ENCODE measurements at regions not wholly inside any gene's neighbourhood (a gene's known extent, or its start where the extent isn't known, plus 50 kb on each side); places are given as distances from the start of the nearest gene placed in this dataset.

DNA sequence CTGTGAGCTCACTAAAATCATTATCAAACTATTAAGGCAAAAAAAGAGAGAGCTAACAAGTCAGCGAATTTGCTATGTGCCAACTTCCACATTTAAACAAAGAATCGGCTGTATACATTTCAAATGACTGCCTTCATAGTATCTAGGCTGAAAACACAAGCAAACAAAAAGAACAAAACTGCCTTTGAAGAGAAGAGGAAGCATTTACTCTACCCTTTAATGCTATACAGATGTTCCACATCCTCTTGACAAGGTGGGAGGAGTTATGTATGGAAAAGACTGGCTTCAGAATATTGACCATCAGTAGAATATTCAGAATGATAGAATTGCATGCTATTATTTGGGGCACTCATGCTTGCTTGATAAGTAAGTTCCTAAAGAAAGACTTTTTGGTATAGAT is 741.7 kb downstream of the PLCL1 start:
- DNase-seq (ENCODE audit: extremely low spot score, unreplicated experiment) = no peak
- Mint-ChIP-seq H3K4me1 (ENCODE audit: unreplicated experiment) (no peaks in the 10 kb centered on the region), H3K27me3 (ENCODE audit: unreplicated experiment) (peaks cover 2% of the 10 kb centered on the region), H3K9me3 (ENCODE audit: unreplicated experiment) (no peaks in the 10 kb centered on the region), H3K4me3 (ENCODE audit: unreplicated experiment) (no peak overlapping the region), H3K36me3 (ENCODE audit: unreplicated experiment) (no peaks in the 10 kb centered on the region), H3K27ac (ENCODE audit: unreplicated experiment) (no peak overlapping the region)
- TF ChIP-seq, protein P1, sequence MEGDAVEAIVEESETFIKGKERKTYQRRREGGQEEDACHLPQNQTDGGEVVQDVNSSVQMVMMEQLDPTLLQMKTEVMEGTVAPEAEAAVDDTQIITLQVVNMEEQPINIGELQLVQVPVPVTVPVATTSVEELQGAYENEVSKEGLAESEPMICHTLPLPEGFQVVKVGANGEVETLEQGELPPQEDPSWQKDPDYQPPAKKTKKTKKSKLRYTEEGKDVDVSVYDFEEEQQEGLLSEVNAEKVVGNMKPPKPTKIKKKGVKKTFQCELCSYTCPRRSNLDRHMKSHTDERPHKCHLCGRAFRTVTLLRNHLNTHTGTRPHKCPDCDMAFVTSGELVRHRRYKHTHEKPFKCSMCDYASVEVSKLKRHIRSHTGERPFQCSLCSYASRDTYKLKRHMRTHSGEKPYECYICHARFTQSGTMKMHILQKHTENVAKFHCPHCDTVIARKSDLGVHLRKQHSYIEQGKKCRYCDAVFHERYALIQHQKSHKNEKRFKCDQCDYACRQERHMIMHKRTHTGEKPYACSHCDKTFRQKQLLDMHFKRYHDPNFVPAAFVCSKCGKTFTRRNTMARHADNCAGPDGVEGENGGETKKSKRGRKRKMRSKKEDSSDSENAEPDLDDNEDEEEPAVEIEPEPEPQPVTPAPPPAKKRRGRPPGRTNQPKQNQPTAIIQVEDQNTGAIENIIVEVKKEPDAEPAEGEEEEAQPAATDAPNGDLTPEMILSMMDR (IDR thresholded peaks at IDR 0.05) = no peak

DNA sequence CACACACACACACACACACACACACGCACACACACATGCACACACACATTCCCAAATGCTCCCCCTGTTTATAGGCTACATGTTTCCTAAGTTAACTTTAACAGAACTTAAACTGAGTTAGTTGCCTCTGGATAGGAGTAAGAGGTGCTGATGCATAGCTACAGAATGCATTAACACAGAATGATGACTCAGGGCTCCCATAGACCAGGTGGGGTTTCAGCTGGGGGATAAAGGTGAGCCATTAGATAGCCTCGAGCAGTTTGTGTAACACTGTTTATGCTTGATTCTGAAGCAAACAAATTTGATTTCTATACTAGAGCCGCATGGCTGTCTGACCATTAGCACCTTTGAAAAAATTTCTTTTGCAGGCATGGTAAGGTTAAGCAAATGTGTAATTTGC is 741.0 kb downstream of the PLCL1 start:
- Mint-ChIP-seq H3K4me1 (ENCODE audit: unreplicated experiment) (no peaks in the 10 kb centered on the region), H3K27me3 (ENCODE audit: unreplicated experiment) (peaks cover 2% of the 10 kb centered on the region), H3K27ac (ENCODE audit: unreplicated experiment) (no peak overlapping the region), H3K36me3 (ENCODE audit: unreplicated experiment) (no peaks in the 10 kb centered on the region), H3K4me3 (ENCODE audit: unreplicated experiment) (no peak overlapping the region), H3K9me3 (ENCODE audit: unreplicated experiment) (no peaks in the 10 kb centered on the region)
- TF ChIP-seq, protein P1 (IDR thresholded peaks at IDR 0.05) = no peak
- DNase-seq (ENCODE audit: extremely low spot score, unreplicated experiment) = no peak

DNA sequence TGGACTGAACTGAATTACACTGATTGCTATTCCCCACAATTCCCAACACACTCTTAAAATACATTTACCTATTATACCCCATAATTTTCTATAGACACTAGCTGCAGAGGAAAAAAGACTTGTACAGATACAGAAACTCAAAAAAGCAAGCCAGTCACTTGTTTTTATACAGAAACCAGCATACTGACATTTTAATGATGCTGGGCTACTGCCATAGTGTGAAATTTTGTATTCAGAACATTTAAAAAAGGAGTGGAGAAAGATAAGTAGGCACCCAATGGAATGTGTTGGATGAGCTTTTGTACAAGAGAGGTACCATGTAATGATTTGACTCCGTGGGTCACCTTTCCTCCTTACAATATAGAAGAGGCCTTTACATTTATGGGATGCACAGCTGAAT is 740.1 kb downstream of the PLCL1 start:
- Mint-ChIP-seq H3K4me3 (ENCODE audit: unreplicated experiment) (no peak overlapping the region), H3K27me3 (ENCODE audit: unreplicated experiment) (peaks cover 2% of the 10 kb centered on the region), H3K36me3 (ENCODE audit: unreplicated experiment) (no peaks in the 10 kb centered on the region), H3K4me1 (ENCODE audit: unreplicated experiment) (no peaks in the 10 kb centered on the region), H3K27ac (ENCODE audit: unreplicated experiment) (no peak overlapping the region), H3K9me3 (ENCODE audit: unreplicated experiment) (no peaks in the 10 kb centered on the region)
- TF ChIP-seq, protein P1 (IDR thresholded peaks at IDR 0.05) = no peak
- DNase-seq (ENCODE audit: extremely low spot score, unreplicated experiment) = no peak

DNA sequence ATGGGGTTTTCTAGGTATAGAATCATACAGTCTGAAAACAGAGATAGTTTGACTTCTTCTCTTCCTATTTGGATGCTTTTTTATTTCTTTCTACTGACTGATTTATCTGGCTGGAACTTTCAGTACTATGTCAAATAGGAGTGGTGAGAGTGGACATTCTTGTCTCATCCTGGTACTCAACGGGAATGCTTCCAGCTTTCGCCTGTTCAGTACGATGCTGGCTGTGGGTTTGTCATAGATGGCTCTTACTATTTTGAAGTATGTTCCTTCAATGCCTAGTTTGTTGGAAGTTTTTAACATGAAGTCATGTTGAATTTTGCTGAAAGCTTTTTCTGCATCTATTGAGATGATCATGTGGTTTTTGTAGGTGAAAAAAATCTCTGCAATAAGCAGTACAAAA is 730.4 kb downstream of the PLCL1 start:
- no peak overlapping the region for H3K27ac Mint-ChIP-seq (ENCODE audit: unreplicated experiment)
- H3K27me3 Mint-ChIP-seq (ENCODE audit: unreplicated experiment) = no peaks in the 10 kb centered on the region
- no peaks in the 10 kb centered on the region for H3K9me3 Mint-ChIP-seq (ENCODE audit: unreplicated experiment)
- no peaks in the 10 kb centered on the region for H3K36me3 Mint-ChIP-seq (ENCODE audit: unreplicated experiment)
- DNase-seq (ENCODE audit: extremely low spot score, unreplicated experiment) = no peak
- TF ChIP-seq, protein P1 (IDR thresholded peaks at IDR 0.05) = no peak
- H3K4me3 Mint-ChIP-seq (ENCODE audit: unreplicated experiment) = no peak overlapping the region
- H3K4me1 Mint-ChIP-seq (ENCODE audit: unreplicated experiment) = no peaks in the 10 kb centered on the region

DNA sequence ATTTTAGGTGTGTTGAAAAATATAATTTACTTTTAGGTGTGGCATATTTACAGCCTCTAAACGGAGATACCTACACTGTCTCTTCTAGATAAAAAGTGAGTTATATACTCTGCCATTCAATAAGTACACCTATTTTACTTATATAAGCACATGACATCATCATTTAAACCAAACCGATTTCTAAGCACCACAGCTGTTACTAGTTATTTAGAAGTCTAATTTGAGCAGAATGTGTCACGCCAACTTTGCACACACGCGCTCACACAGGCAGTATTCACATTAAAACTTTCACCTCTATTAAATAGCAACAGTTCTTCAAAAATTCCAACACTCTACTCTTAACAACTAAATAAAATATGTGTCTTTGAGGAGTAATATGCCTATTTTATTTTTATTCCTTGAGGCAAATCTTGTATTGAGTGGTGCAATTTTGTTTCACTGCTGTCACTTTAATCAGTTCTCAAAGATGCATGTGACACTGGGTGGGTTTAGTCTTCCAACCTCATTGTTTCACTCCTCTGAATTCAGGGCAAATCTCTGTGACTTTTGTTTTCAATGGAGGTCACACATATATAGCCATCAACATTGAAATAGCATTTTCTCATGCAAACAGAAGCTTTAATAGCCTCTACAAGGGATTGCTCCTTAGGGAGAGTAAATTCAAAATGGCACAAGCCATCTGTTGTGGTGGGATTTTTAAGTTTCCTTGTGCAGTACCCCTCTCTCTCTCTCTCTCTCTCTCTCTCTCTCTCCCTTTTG is 721.0 kb downstream of the PLCL1 start:
- H3K4me1 Mint-ChIP-seq (ENCODE audit: unreplicated experiment) = no peaks in the 10 kb centered on the region
- no peaks in the 10 kb centered on the region for H3K36me3 Mint-ChIP-seq (ENCODE audit: unreplicated experiment)

More for the DNA sequence above, 721.0 kb downstream of the PLCL1 start:
- Mint-ChIP-seq H3K27ac (ENCODE audit: unreplicated experiment) (no peak overlapping the region), H3K4me3 (ENCODE audit: unreplicated experiment) (no peak overlapping the region), H3K27me3 (ENCODE audit: unreplicated experiment) (no peaks in the 10 kb centered on the region), H3K9me3 (ENCODE audit: unreplicated experiment) (no peaks in the 10 kb centered on the region)
- TF ChIP-seq, protein P1 (IDR thresholded peaks at IDR 0.05) = no peak
- no peak for DNase-seq (ENCODE audit: extremely low spot score, unreplicated experiment)

Data from osteocyte (in vitro differentiated cells).